ENCODE measurements at regions not wholly inside any gene's neighbourhood (a gene's known extent, or its start where the extent isn't known, plus 50 kb on each side); places are given as distances from the start of the nearest gene placed in this dataset.
"Not testable (repeated sequence)": the region's sequence is repeated elsewhere in the genome, so short reads cannot be mapped to it uniquely, and the experiment has no call there.

- no peak for DNase-seq
Measured at GRCh38 chr2:175606010-175606841, 395.8 kb downstream of the LNPK start.

- DNase-seq = no peak
Measured at GRCh38 chr2:175605640-175606009, 396.4 kb downstream of the LNPK start.

GRCh38 chr2:175601969-175602368, 400.1 kb downstream of the LNPK start:
- no peak for DNase-seq

GRCh38 chr2:175599966-175600831, 401.9 kb downstream of the LNPK start:
- DNase-seq = no peak

- DNase-seq = no peak
Measured at GRCh38 chr2:175597286-175597685, 404.8 kb downstream of the LNPK start.

GRCh38 chr2:175595139-175595538, 406.9 kb downstream of the LNPK start:
- no peak for DNase-seq

- DNase-seq = not testable (repeated sequence)
Measured at GRCh38 chr2:175593686-175594525, 408.2 kb downstream of the LNPK start.

- DNase-seq = not testable (repeated sequence)
Measured at GRCh38 chr2:175588213-175588612, 406.7 kb upstream of the ATP5MC3 start.

GRCh38 chr2:175585496-175585895, 404.0 kb upstream of the ATP5MC3 start:
- DNase-seq = no peak

GRCh38 chr2:175580652-175581051, 399.1 kb upstream of the ATP5MC3 start:
- DNase-seq = no peak

GRCh38 chr2:175579646-175580045, 398.1 kb upstream of the ATP5MC3 start:
- no peak for DNase-seq

GRCh38 chr2:175577368-175577970, 396.0 kb upstream of the ATP5MC3 start:
- DNase-seq = no peak

GRCh38 chr2:175576875-175577274, 395.4 kb upstream of the ATP5MC3 start:
- no peak for DNase-seq

- no peak for DNase-seq
Measured at GRCh38 chr2:175576270-175576669, 394.8 kb upstream of the ATP5MC3 start.

- DNase-seq = peak; percentile 38
Measured at GRCh38 chr2:175575346-175576258, 394.1 kb upstream of the ATP5MC3 start.

GRCh38 chr2:175574069-175574468, 392.6 kb upstream of the ATP5MC3 start:
- no peak for DNase-seq

GRCh38 chr2:175571078-175571653, 389.7 kb upstream of the ATP5MC3 start:
- no peak for DNase-seq

GRCh38 chr2:175568109-175568730, 386.7 kb upstream of the ATP5MC3 start:
- DNase-seq = no peak

- DNase-seq = no peak
Measured at GRCh38 chr2:175567435-175568061, 386.0 kb upstream of the ATP5MC3 start.
